Right renal pelvis (tissue), 4 donors: ENCODE measurements at regions not wholly inside any gene's neighbourhood (a gene's known extent, or its start where the extent isn't known, plus 50 kb on each side); places are given as distances from the start of the nearest gene placed in this dataset.

Experiments used
- DNase-seq, 4 donors: peaks; one replicate each; pipeline ENCODE4 v3.0.0-alpha.2; 2013; ENCODE audit warnings: low read depth in 4 of 4, low spot score in 3 of 4, missing footprints in 1 of 4

DNA sequence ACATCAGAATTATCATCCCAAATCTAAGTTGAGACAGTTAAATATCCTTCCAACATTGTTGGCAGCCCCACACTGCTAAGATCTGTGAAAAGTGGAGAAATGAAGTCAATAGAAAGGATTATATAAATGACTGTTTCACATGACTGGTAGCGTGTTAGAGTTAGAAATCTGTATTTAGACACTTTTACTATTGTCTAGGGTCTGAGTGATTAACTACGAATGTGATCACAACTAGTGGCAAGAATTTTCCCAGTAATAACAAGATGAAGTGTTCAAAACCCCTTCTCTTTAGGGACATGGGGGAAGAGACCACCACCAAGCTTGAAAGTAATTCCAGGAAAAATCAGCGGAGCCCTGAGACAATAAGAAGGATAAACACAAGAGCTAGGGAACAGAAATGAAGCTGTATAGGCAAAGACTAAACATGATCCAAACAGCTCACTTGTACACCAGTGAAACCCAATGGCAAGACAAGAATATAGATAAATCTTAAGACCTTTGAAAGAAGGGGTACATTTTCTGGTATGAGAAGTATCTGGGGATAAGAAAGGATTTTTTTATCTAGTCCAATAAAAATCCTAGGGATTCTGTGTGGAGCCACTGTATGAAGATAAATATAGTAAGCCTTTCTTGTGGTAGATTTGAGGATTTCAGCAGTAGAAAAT, 646.6 kb upstream of the USP24 start:
- DNase-seq, result no peak

DNA sequence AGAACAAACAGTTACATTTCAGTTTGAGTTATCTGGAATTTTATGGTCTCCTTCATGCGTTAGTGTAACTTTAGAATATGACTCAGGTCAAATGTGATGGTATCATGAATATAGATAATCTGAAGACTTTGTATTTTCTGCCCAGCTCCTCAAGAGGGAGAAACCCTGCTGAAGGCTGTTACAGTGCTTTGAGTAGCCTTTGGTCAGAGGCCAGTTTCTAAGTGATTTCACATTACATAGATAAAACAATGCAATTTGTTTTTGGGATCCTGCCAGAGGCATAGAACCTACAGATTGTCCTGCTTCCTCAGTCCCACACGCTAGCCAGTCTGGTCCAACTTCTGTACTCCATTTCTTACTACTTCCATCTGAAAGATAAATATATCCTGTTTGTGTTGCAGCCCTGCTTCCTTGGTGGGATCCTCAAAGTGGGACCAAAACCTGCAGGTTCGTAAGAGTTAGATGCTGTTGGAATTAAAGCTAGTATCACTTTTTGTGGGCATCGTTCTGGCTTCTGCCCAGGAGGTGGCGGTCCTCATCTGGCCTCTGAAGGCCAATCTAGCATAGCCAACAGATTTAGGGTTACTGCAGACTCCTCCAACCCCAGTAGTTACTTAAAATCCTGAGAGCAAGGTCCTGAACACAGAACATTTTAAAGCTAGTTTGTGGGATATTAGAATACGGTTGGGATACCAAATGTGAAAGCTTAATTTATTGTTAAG, 645.8 kb upstream of the USP24 start:
- no peak for DNase-seq

DNA sequence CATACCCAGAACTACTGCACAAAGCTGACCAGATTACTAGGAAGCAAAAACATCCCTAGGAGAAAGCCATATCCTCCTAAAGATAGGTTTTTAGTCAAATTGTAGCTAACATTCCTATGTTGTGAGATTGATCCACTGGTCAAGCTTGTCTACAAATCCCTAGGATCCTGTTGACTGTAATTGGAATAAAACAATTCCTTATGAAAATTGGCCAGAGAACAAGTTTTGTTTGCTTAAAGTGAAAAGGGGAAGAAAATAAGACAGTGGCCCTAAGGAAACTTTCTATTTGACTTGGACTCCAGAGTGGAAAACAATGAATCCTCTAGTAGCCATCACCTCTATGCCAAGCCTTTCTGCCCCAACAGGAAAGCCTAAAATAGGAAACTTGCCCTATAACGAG, 645.2 kb upstream of the USP24 start:
- no peak for DNase-seq

DNA sequence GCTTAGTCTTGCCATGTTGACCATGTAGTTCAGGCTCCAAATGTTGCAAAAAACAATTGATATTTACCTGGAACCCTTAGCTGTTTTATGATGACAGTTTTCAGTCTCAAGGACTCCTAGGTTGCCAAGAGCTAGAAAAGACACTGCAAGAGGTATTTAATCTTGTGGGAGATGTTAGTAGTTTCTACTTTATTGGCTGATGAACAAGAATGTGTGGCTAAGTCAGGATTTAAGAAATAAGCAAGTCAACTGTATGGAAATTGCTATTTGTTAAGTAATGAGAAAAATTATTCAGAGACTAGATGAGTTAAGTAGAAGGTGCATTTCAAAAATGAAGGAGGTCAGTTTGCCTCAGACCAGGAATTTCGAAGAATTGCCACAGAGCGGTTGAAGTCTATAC, 639.7 kb upstream of the USP24 start:
- no peak for DNase-seq

DNA sequence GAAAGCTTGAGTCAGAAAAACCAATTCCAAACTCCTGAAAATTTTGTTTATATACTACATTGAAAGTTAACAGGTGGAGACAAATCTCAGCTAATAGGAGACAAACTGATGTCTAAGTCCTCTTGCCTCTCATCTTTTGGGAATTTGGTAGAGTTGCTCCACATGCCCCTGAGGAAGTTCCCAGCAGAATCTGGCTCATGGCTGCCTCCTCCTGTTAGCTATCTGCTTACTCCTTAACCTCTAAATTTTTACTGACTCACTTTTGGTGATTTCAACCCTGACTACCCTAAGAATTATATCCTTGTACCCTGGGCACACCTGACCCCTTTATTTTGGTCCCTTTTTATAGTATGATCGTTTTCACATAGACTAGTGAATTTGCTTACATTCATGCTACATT, 633.7 kb upstream of the USP24 start:
- no peak for DNase-seq

DNA sequence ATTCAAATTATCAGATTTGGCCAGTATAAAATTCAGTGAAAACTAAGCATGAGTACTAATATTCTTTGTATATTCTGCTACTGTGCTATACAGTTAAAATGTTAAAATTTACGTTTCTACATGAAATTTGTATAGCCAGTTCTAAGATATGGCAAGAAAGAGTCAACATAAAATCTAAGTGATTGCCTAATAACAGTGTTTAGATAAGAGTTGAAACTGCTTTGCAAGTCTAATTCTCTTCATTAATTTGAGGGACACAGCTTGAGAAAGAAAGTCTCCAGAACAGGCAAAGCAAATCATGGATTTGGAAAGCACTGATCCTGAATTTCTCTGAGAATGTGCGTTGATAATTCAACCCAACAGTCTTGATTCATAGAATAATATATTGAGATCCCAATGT, 630.9 kb upstream of the USP24 start:
- no peak for DNase-seq

DNA sequence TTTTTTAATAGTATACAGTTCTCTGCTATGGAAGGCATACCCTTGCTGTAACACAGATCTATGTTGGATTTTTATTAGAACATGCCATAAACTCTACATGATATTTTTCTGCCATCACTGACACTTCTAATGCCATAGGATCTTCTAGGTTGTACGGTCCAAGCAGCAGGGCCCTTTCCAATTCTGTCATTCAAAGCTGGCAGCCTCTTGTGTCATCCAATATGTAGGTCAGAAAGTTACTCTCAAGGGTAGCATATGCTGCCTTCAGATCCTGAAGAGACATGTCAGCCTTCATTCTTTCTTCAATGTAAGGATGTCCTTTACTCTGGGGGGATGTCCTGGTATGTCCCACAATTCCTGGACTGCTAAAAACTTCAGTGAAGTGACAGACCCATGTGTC, 629.2 kb upstream of the USP24 start:
- DNase-seq, result no peak

DNA sequence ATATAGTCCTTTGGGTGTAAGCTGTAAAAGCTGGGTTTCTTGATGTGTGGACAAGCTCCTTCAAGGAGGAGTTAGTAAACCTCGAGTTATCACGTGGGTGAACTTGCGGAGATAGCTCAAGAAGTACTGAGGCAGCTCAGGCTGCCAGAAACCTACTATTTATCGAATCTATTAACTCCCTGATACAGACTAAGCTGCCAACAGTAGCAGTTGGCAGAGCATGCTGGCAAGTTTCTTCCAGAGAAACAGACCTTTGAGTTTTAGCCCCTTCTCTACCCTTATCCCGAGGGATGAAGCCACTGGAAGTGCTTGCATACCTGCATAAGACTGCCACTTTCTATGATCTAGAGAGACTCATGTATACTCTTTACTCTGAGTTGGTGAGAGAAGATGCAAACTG, 624.5 kb upstream of the USP24 start:
- no peak for DNase-seq

DNA sequence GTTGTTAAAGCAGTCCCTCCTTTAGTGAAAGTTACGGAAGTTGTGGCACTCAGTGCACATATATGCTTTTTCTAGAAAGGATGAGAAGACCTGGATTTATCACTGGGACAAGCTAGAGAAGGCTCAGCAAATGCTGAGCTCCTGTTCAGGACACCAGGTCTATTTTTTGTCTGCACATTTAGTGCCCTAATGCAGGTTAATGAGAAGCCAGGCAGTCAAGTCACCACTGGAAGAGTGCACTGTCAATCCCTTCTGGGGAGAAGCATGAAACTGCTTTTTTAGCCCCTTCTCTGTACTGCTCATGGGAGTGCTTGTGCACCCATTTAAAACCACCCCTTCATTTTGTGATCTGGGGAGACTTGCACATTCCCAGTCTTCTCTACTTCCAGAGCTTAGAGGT, 624.1 kb upstream of the USP24 start:
- DNase-seq, result no peak

DNA sequence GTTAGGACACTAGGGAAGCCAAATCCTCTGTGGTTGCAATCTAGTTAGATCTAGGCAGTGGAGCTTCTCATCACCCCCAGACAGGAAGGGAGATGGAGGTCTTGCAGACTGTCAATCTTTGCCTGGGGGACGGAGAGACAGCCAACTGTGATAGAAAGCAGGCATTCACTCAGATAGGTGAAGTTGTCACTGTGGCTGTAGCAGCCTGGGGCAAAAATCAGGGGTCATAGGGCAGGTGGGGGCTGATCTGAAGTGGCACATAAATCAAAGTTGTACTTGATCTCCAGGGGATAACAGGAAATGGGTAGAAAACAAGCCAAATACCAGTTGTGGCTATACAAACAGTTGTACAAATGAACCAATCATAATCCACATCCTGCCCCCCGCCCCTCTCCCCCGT, 620.9 kb upstream of the USP24 start:
- no peak for DNase-seq

DNA sequence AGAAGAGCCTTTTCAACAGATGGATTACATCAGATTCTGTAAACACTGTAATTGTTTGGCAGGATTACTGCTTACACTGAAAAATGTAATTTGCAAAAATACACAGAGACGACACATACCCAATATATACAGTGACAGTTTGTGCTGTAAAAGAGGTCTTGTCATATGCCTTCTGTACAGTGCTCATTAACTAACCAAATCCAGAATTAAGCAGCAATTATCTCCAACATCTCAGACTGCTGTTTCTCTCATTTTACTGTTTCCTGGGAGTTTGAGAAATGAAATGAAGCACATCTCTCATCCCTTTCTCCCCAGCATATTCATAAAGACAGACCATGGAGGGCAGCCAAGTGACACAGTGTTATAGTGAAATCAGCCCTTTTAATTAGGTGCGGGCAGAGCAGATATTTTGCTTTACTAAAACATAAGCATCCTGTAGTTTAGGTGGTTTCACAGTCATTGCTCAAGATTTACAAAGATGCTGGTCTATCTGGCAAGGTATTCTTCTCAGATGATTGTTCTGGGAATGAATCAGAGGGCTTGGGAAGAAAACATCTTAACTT, 618.4 kb upstream of the USP24 start:
- DNase-seq, result peak in 1 of 4 donors; percentile 25

DNA sequence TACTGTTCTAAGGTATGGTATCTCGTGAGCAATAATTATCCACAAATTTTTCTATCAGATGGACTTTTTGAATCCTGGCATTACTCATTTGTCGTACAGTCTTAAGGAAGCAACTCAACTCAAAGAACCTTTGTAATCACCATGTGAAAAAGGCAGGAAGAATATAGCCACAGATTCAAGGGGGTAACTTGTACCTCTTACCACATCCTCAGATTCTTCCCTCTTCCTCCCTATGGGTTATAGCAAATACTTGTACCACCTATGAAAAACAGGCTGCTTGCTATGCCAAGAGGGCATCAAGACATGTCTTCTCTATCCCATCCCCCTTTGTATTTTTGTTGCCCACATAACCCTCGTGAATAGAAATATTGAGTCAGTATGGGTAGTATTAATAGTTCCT, 616.6 kb upstream of the USP24 start:
- no peak for DNase-seq

DNA sequence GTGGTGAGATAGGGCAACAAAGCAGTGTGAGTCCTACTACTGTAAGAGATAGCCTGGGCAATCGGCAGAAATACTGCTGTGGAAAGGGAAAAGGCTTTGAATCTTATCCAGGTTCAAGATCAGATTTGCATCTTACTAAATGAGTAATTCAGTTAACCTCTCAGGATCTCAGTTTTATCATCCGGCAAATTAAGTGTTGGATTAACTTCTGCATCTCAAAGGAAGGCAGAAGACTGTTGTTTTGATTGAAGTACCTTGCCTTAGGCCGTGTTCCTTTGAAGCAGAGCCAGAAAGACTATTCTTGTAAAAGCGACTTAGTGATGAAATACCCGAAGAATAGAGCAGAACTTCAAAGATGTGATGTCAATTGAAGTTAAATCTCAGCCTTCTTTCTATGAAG, 612.9 kb upstream of the USP24 start:
- no peak for DNase-seq

DNA sequence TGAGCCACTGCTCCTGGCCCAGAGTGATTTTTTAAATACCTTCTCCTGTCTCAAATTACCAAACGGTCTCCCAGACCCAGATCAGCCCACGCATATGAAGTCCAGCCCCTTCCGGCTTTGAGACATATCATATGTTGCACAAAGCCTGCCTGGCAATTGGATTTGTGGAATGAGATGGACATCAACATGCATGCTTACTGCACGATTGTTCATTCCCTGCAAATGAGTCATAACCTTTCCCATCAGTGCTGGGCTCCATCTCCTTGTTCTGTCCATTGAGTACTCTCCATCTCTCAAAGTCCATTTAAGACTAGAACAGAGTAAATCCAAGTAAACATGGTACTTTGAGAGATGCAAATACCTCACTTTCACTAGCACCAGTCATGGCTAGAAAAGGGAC, 612.2 kb upstream of the USP24 start:
- no peak for DNase-seq

DNA sequence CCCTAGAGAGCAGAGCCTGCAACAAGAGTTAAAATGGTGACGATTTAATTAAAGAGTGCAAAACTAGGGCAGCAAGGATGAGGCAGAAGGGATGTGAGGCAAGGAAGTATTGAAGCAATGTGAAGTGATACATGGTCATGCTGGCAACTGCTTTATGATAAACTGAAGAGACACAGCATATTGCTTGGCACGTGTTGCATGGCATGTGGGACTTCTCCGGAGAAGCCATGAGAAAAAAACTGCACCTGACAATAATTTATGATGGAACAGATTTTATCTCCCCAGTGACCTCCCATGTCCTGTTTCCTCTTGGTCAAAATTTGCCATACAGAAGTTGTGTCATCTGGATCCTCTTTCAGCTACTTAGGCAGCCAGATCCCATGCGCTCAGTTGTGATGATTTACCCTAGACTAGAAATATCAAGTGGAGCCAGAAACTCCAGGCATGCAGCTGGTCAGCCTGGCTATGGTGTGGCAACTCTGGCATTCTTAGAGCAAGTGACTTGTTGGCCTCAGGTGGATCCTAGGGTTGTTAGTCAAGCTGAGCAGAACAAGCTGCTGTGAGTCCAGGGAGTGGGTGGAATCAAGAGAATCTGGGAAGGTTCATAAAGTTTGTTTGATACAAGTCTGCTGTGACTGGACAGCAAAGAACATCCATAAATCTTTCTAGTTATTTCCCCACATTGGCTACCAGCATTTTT, 611.4 kb upstream of the USP24 start:
- DNase-seq, result no peak

DNA sequence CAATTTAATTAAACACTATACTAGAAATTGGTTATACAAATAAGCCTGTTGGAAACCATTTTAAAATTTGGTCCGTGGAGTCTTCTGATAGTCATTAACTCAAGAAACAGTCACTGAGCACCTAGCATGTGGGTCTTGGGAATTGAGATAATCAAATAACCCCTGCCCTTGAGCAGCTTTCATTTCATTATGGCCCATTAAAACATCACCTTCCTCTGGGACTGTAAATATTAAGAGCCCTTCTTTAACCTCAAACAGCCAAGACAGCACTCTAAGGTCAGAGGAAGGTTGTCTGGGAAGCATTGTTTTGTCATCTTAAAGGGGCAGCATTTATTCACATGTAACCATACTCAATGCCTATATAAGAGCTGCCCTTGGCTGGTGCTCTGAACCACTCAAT, 610.3 kb upstream of the USP24 start:
- no peak for DNase-seq

DNA sequence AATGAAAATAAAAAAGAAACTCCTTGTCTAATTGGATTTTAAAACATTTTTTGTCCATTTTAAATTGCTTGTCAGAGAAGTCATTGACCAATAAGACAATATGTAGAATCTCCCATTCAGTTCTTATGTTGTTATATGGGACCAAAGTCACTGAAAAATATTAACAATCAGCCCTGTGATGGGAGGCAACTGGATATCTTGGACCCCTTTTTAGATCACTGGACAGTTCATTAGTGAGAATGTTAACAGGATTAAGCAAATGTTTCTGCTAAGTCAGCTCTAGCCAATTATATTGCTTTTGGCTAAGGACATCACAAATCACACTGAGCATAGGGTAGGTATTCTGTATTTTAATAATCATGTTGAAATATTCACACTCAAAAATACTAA, 609.1 kb upstream of the USP24 start:
- no peak for DNase-seq

DNA sequence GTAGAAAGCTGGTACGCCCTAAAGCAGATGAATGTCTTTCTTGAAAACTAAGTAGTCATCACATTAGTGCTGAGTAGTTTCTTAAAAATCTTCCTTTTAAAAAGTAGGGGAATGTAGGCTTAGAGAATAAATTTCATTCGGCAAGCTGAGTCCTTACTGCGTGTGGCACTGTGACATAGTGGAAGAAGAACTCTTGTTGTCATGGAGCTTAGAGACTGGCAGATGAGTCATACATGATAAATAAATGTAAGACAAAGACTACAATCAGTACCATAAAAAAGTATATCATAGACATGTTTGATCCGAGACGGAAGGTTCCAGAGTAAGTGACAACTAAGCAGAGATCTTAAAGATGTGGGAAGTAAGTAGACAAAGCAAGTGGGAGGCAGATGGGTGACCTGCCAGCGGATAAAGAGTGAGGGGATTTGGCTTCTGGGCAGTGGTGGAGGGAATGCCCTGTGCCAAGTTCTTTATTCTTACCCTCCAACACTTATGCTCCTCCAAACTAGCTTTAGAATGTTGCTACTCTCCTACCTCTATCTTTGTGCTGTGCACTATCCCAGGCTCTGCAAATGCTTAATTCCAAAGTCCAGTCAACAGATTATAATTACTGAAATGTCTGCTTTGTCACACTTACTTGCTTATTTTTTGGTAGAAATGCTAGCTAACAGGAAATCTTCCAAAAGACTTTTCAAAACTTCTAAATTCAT, 608.5 kb upstream of the USP24 start:
- DNase-seq, result no peak

DNA sequence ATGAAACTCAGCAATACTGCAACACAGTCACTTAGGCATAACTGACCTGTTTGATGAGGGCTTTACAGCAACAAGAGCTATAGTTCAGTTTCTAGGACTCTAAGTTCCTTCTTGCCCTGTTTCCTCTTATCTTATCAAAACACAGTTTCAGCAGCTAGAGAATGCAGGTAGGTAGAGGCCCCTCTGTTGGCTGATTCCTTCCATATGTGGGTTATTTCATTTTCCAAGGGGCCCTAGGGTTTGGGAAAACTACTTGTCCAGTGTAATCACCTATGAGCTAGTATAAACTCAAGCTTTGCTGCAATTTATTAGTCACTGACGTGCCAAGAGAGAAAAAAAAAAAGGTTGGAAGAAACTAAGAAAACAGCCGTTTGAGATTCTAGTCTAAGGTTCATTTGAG, 607.7 kb upstream of the USP24 start:
- no peak for DNase-seq

DNA sequence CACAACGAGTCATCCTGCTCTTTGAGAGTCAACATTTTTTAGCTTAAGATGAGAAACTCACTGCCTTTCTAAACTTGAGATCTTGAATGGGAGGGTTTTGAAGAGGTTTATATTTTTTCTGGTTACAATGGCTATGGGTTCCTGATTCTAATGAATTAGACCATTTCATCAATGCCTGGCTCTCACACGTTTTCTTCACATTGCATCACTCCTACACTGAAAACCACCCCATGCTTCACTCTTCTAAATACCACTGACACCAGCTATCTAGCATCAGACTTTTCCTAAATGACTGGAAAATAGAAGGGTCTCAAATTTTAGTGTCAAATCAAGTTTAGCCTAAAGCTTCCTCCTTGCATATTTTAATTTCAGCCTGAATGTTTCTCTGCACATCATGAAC, 606.1 kb upstream of the USP24 start:
- no peak for DNase-seq

DNA sequence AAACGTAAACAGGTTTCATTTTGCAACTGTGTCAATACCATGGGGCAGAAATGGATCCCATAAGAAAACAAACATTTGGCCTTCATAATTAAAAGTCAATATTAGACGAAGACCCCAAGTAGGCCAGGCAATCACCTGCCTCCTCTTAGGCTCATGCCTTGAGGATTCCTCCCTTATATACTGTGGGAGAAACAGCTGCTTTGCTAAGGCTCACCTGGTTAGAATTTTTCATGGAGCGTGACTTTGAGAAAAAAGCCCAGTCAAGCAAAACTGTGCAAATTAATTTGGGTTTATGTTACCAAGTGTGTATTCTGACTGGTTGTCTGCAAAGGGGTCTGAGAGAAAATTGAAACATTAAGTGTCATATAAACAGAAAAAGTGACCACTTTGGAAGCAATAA, 605.3 kb upstream of the USP24 start:
- DNase-seq, result peak in 2 of 4 donors; percentile 31 to 61
